ENCODE measurements at regions not wholly inside any gene's neighbourhood (a gene's known extent, or its start where the extent isn't known, plus 50 kb on each side); places are given as distances from the start of the nearest gene placed in this dataset.
"Not testable (repeated sequence)": the region's sequence is repeated elsewhere in the genome, so short reads cannot be mapped to it uniquely, and the experiment has no call there.

- in situ Hi-C loops (cut with HindIII; ENCODE audit: low pct_unique_long_range_greater_than_20kb, low sequenced_read_pairs) = no loop called here
- no peak for DNase-seq (ENCODE audit: low read depth in 1 of 2, low spot score in 1 of 2)
- no peak for TF ChIP-seq JUND (IDR thresholded peaks at IDR 0.05; ENCODE audit: low read depth)
Observed at GRCh38 chr5:3456121-3456681, 139.4 kb upstream of the IRX1 start.

GRCh38 chr5:3454028-3454427 lies 141.6 kb upstream of the IRX1 start:
- in situ Hi-C loops (cut with HindIII; ENCODE audit: low pct_unique_long_range_greater_than_20kb, low sequenced_read_pairs); DNase-seq (ENCODE audit: low read depth in 1 of 2, low spot score in 1 of 2): not testable (repeated sequence)

- in situ Hi-C loops (cut with HindIII; ENCODE audit: low pct_unique_long_range_greater_than_20kb, low sequenced_read_pairs) = no loop called here
- TF ChIP-seq JUND (IDR thresholded peaks at IDR 0.05; ENCODE audit: low read depth) = no peak
- DNase-seq (ENCODE audit: low read depth in 1 of 2, low spot score in 1 of 2) = no peak
Observed at GRCh38 chr5:3452622-3453021, 143.0 kb upstream of the IRX1 start.

- TF ChIP-seq JUND (IDR thresholded peaks at IDR 0.05; ENCODE audit: low read depth) = no peak
- no peak for DNase-seq (ENCODE audit: low read depth in 1 of 2, low spot score in 1 of 2)
- in situ Hi-C loops (cut with HindIII; ENCODE audit: low pct_unique_long_range_greater_than_20kb, low sequenced_read_pairs) = no loop called here
Observed at GRCh38 chr5:3451961-3452360, 143.7 kb upstream of the IRX1 start.

- DNase-seq (ENCODE audit: low read depth in 1 of 2, low spot score in 1 of 2) = no peak
- in situ Hi-C loops (cut with HindIII; ENCODE audit: low pct_unique_long_range_greater_than_20kb, low sequenced_read_pairs) = no loop called here
- no peak for TF ChIP-seq JUND (IDR thresholded peaks at IDR 0.05; ENCODE audit: low read depth)
Observed at GRCh38 chr5:3449481-3449880, 146.2 kb upstream of the IRX1 start.

- in situ Hi-C loops (cut with HindIII; ENCODE audit: low pct_unique_long_range_greater_than_20kb, low sequenced_read_pairs) = no loop called here
- no peak for TF ChIP-seq JUND (IDR thresholded peaks at IDR 0.05; ENCODE audit: low read depth)
Observed at GRCh38 chr5:3446410-3446809, 149.2 kb upstream of the IRX1 start.

GRCh38 chr5:3445517-3445916 lies 150.1 kb upstream of the IRX1 start:
- in situ Hi-C loops (cut with HindIII; ENCODE audit: low pct_unique_long_range_greater_than_20kb, low sequenced_read_pairs) = not testable (repeated sequence)

More at GRCh38 chr5:3446410-3446809, 149.2 kb upstream of the IRX1 start:
- DNase-seq (ENCODE audit: low read depth in 1 of 2, low spot score in 1 of 2) = no peak

GRCh38 chr5:3432135-3432534 lies 163.5 kb upstream of the IRX1 start:
- no peak for DNase-seq (ENCODE audit: low read depth in 1 of 2, low spot score in 1 of 2)
- TF ChIP-seq JUND (IDR thresholded peaks at IDR 0.05; ENCODE audit: low read depth) = no peak
- in situ Hi-C loops (cut with HindIII; ENCODE audit: low pct_unique_long_range_greater_than_20kb, low sequenced_read_pairs) = no loop called here

More at GRCh38 chr5:3445517-3445916, 150.1 kb upstream of the IRX1 start:
- not testable (repeated sequence) for DNase-seq (ENCODE audit: low read depth in 1 of 2, low spot score in 1 of 2)

- TF ChIP-seq JUND (IDR thresholded peaks at IDR 0.05; ENCODE audit: low read depth) = no peak
- in situ Hi-C loops (cut with HindIII; ENCODE audit: low pct_unique_long_range_greater_than_20kb, low sequenced_read_pairs) = no loop called here
- DNase-seq (ENCODE audit: low read depth in 1 of 2, low spot score in 1 of 2) = no peak
Observed at GRCh38 chr5:3430691-3431090, 164.9 kb upstream of the IRX1 start.

- DNase-seq (ENCODE audit: low read depth in 1 of 2, low spot score in 1 of 2) = no peak
- in situ Hi-C loops (cut with HindIII; ENCODE audit: low pct_unique_long_range_greater_than_20kb, low sequenced_read_pairs) = no loop called here
- TF ChIP-seq JUND (IDR thresholded peaks at IDR 0.05; ENCODE audit: low read depth) = no peak
Observed at GRCh38 chr5:3429962-3430361, 165.7 kb upstream of the IRX1 start.

- no peak for TF ChIP-seq JUND (IDR thresholded peaks at IDR 0.05; ENCODE audit: low read depth)
- no peak for DNase-seq (ENCODE audit: low read depth in 1 of 2, low spot score in 1 of 2)
- in situ Hi-C loops (cut with HindIII; ENCODE audit: low pct_unique_long_range_greater_than_20kb, low sequenced_read_pairs) = no loop called here
Observed at GRCh38 chr5:3428334-3428733, 167.3 kb upstream of the IRX1 start.

- TF ChIP-seq JUND (IDR thresholded peaks at IDR 0.05; ENCODE audit: low read depth) = no peak
- DNase-seq (ENCODE audit: low read depth in 1 of 2, low spot score in 1 of 2) = no peak
- in situ Hi-C loops (cut with HindIII; ENCODE audit: low pct_unique_long_range_greater_than_20kb, low sequenced_read_pairs) = no loop called here
Observed at GRCh38 chr5:3424946-3425345, 170.7 kb upstream of the IRX1 start.

- TF ChIP-seq JUND (IDR thresholded peaks at IDR 0.05; ENCODE audit: low read depth) = no peak
- DNase-seq (ENCODE audit: low read depth in 1 of 2, low spot score in 1 of 2) = peak in 1 of 2 experiments; percentile 27
- in situ Hi-C loops (cut with HindIII; ENCODE audit: low pct_unique_long_range_greater_than_20kb, low sequenced_read_pairs) = no loop called here
Observed at GRCh38 chr5:3417376-3417943, 178.2 kb upstream of the IRX1 start.

GRCh38 chr5:3414371-3414770 lies 181.3 kb upstream of the IRX1 start:
- TF ChIP-seq JUND (IDR thresholded peaks at IDR 0.05; ENCODE audit: low read depth) = no peak
- no peak for DNase-seq (ENCODE audit: low read depth in 1 of 2, low spot score in 1 of 2)
- in situ Hi-C loops (cut with HindIII; ENCODE audit: low pct_unique_long_range_greater_than_20kb, low sequenced_read_pairs) = no loop called here

Data from T47D (cell line).